IPS DF 6.9 (cell line): ENCODE measurements at regions not wholly inside any gene's neighbourhood (a gene's known extent, or its start where the extent isn't known, plus 50 kb on each side); places are given as distances from the start of the nearest gene placed in this dataset.

Experiments used
- DNase-seq: peaks from one replicate; pipeline ENCODE4 v3.0.0-alpha.2; 2013; ENCODE audit warnings: low read depth, low spot score
- H3K27ac ChIP-seq: one replicate; pipeline ENCODE4 v1.5.1; 2013; ENCODE audit warnings: low read length, control low read depth
- H3K27me3 ChIP-seq: 2 replicates; pipeline ENCODE4 v1.6.1; 2013; ENCODE audit warnings: mild to moderate bottlenecking, low read length; ENCODE audit not compliant: control insufficient read depth, insufficient read depth
- H3K36me3 ChIP-seq: 2 replicates; pipeline ENCODE4 v1.6.1; 2013; ENCODE audit warnings: low read length; ENCODE audit not compliant: control insufficient read depth, insufficient read depth
- H3K4me1 ChIP-seq: 2 replicates; pipeline ENCODE4 v1.6.1; 2013; ENCODE audit warnings: low read length; ENCODE audit not compliant: control insufficient read depth, insufficient read depth
- H3K4me3 ChIP-seq: 2 replicates; pipeline ENCODE4 v1.5.1; 2013; ENCODE audit warnings: mild to moderate bottlenecking, low read length
- H3K9me3 ChIP-seq: 2 replicates; pipeline ENCODE4 v1.6.1; 2013; ENCODE audit warnings: low read length, inconsistent platforms; ENCODE audit not compliant: control insufficient read depth, insufficient read depth
- WGBS: extraction: QIAGEN DNeasy Blood & Tissue Kit; methylation state at CpG from one replicate; pipeline ENCODE4 v1.1.7; 2013; ENCODE audit warnings: mixed read lengths, missing lambda C conversion rate; ENCODE audit not compliant: insufficient read length, insufficient coverage; 5-methylcytosine and 5-hydroxymethylcytosine counted together

DNA sequence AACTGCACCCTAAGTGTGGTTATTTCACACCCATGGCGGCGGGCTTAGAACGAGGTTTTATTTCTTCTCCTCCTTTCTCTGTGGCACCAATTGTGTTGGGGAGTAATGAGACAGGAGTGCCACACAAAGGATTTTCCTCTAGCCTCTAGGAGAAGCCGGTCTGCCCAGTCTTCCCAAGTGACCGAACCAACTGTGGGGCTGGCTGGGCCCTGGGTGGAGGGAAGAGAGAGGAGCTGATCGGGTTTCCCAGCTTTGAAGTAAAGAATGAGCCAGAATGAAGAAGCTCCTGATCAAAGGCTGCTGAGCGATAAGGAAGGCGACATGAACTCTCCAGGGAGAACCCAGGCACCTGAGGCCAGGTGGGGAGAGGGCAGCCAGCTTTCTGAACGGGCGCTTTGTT, 616.0 kb upstream of the BTBD3 start:
- Histone ChIP-seq H3K4me1 (no peaks in the 10 kb centered on the region), H3K27ac (no peak overlapping the region), H3K9me3 (no peaks in the 10 kb centered on the region), H3K36me3 (no peaks in the 10 kb centered on the region), H3K4me3 (no peak overlapping the region), H3K27me3 (no peaks in the 10 kb centered on the region)
- no CpG with 5 or more reads among the region's 10 CpGs for WGBS
- DNase-seq, result no peak

- WGBS, result no CpG with 5 or more reads among the region's 3 CpGs
- no peaks in the 10 kb centered on the region for H3K9me3 ChIP-seq
- no peak overlapping the region for H3K4me3 ChIP-seq
- H3K36me3 ChIP-seq, result no peaks in the 10 kb centered on the region
- H3K27ac ChIP-seq, result no peak overlapping the region
- no peak for DNase-seq
- H3K4me1 ChIP-seq, result no peaks in the 10 kb centered on the region
- H3K27me3 ChIP-seq, result no peaks in the 10 kb centered on the region
Measured at GRCh38 chr20:11302436-11302835, 615.3 kb upstream of the BTBD3 start.

DNA sequence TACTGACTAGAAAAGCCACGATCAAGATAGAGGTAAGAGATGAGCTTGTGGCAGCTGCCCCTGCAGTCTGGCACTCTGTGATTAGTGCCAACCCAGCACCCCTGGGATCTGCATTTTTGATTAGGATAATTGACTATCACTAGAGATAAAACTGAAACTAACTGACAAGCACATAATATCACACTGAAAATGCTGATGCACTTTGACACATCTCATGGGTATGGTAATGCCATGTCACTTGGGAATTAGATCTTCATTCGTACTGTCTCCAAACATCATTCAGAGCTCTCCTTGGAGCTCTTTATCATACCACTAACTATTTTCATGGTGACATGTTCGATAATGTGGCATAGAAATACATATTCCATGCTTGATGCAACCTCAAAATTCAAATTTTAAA, 612.9 kb upstream of the BTBD3 start:
- Histone ChIP-seq H3K4me3 (no peak overlapping the region), H3K27ac (no peak overlapping the region), H3K9me3 (no peaks in the 10 kb centered on the region), H3K36me3 (no peaks in the 10 kb centered on the region), H3K4me1 (no peaks in the 10 kb centered on the region), H3K27me3 (no peaks in the 10 kb centered on the region)
- no CpG with 5 or more reads among the region's 3 CpGs for WGBS
- DNase-seq, result no peak

- H3K36me3 ChIP-seq, result no peaks in the 10 kb centered on the region
- H3K27me3 ChIP-seq, result no peaks in the 10 kb centered on the region
- no peak overlapping the region for H3K27ac ChIP-seq
- WGBS, result no CpG with 5 or more reads among the region's 2 CpGs
- H3K9me3 ChIP-seq, result no peaks in the 10 kb centered on the region
- no peak overlapping the region for H3K4me3 ChIP-seq
- peak; percentile 5 for DNase-seq
- no peaks in the 10 kb centered on the region for H3K4me1 ChIP-seq
Measured at GRCh38 chr20:11305406-11305805, 612.3 kb upstream of the BTBD3 start.

DNA sequence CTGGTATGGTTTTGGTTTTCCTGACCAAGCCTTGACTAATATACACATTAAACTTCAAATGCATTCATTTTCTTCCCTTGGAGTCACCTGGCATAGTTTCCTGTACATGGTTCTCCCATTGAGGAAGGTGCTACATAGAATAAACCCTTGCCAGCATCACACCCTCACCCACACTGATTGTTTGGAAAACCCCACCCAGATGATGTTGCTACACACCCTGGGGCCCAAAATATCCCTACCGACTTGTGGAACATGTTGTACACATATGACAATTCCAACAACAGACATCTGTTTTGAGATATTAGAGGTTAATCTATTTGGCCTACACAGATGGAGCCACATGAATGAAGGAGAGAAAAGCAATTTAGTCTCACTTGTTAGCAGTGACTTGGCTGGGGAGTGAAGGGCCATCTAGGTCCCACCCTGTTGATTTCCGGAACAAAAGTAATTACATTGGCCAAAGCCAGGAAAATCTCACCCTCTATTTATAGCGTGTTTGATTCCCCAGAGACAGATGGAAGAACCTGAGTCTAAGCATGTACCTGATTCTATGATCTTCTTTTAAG, 606.0 kb upstream of the BTBD3 start:
- no peaks in the 10 kb centered on the region for H3K36me3 ChIP-seq
- no peaks in the 10 kb centered on the region for H3K27me3 ChIP-seq
- no peak for DNase-seq
- no CpG with 5 or more reads among the region's 3 CpGs for WGBS
- H3K9me3 ChIP-seq, result no peaks in the 10 kb centered on the region
- no peak overlapping the region for H3K4me3 ChIP-seq
- H3K4me1 ChIP-seq, result no peaks in the 10 kb centered on the region
- H3K27ac ChIP-seq, result no peak overlapping the region

GRCh38 chr20:11315525-11315924, 602.2 kb upstream of the BTBD3 start:
- H3K27me3 ChIP-seq, result no peaks in the 10 kb centered on the region
- no peaks in the 10 kb centered on the region for H3K36me3 ChIP-seq
- no CpG with 5 or more reads among the region's 2 CpGs for WGBS
- no peak for DNase-seq
- no peak overlapping the region for H3K27ac ChIP-seq
- H3K4me1 ChIP-seq, result no peaks in the 10 kb centered on the region
- H3K4me3 ChIP-seq, result no peak overlapping the region
- H3K9me3 ChIP-seq, result no peaks in the 10 kb centered on the region

- DNase-seq, result no peak
- no peaks in the 10 kb centered on the region for H3K36me3 ChIP-seq
- no peak overlapping the region for H3K4me3 ChIP-seq
Measured at GRCh38 chr20:11316244-11316643, 601.4 kb upstream of the BTBD3 start.

DNA sequence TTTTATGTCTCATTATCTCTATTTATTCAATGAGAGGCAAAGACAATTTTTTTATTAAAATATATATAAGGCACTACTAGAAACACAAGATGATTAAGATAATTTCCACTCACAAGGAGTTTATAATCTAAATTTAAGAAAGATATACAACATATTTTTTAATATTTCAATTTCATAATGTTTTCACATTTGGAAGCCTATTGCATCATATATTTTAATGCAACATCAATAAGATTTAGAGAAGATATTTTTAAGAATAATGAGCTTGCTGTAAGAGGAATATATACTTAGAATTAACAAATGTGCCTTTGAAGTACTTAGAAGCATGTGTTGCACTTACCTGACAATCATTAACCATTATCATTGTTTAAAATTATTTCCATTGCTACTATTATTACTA, 597.7 kb upstream of the BTBD3 start:
- H3K27me3 ChIP-seq, result no peaks in the 10 kb centered on the region

More at GRCh38 chr20:11316244-11316643, 601.4 kb upstream of the BTBD3 start:
- H3K27me3 ChIP-seq, result no peaks in the 10 kb centered on the region
- no peaks in the 10 kb centered on the region for H3K9me3 ChIP-seq
- H3K4me1 ChIP-seq, result no peaks in the 10 kb centered on the region
- no peak overlapping the region for H3K27ac ChIP-seq

GRCh38 chr20:11323816-11324215, 593.9 kb upstream of the BTBD3 start:
- Histone ChIP-seq H3K4me1 (no peaks in the 10 kb centered on the region), H3K27me3 (no peaks in the 10 kb centered on the region), H3K36me3 (no peaks in the 10 kb centered on the region), H3K4me3 (no peak overlapping the region), H3K9me3 (no peaks in the 10 kb centered on the region), H3K27ac (no peak overlapping the region)
- DNase-seq, result no peak
- no CpG with 5 or more reads among the region's 1 CpG for WGBS

More for the DNA sequence above, 597.7 kb upstream of the BTBD3 start:
- no peak for DNase-seq
- H3K36me3 ChIP-seq, result no peaks in the 10 kb centered on the region
- no peak overlapping the region for H3K4me3 ChIP-seq
- no peak overlapping the region for H3K27ac ChIP-seq
- no peaks in the 10 kb centered on the region for H3K4me1 ChIP-seq
- no peaks in the 10 kb centered on the region for H3K9me3 ChIP-seq

- H3K27me3 ChIP-seq, result no peaks in the 10 kb centered on the region
- WGBS, result no CpG with 5 or more reads among the region's 4 CpGs
- no peaks in the 10 kb centered on the region for H3K4me1 ChIP-seq
- DNase-seq, result no peak
- H3K36me3 ChIP-seq, result no peaks in the 10 kb centered on the region
- no peak overlapping the region for H3K4me3 ChIP-seq
- H3K27ac ChIP-seq, result no peak overlapping the region
- no peaks in the 10 kb centered on the region for H3K9me3 ChIP-seq
Measured at GRCh38 chr20:11324990-11325389, 592.7 kb upstream of the BTBD3 start.

- H3K4me1 ChIP-seq, result no peaks in the 10 kb centered on the region
- DNase-seq, result no peak
- no peaks in the 10 kb centered on the region for H3K27me3 ChIP-seq
- no peaks in the 10 kb centered on the region for H3K9me3 ChIP-seq
- H3K36me3 ChIP-seq, result no peaks in the 10 kb centered on the region
- H3K4me3 ChIP-seq, result no peak overlapping the region
- no CpG with 5 or more reads among the region's 8 CpGs for WGBS
- no peak overlapping the region for H3K27ac ChIP-seq
Measured at GRCh38 chr20:11328839-11329238, 588.9 kb upstream of the BTBD3 start.
